H9 (cell line): ENCODE measurements at regions not wholly inside any gene's neighbourhood (a gene's known extent, or its start where the extent isn't known, plus 50 kb on each side); places are given as distances from the start of the nearest gene placed in this dataset.

ENCODE experiments used
- DNase-seq: peaks from one replicate; pipeline ENCODE4 v3.0.0-alpha.2; 2017
- H2AFZ ChIP-seq: one replicate; pipeline ENCODE4 v1.6.1; 2013; ENCODE audit warnings: mild to moderate bottlenecking, low read length, control low read depth, moderate library complexity
- H2AK5ac ChIP-seq: 2 replicates; pipeline ENCODE4 v1.6.1; 2013; ENCODE audit warnings: low read length, control low read depth, mixed read lengths; ENCODE audit not compliant: insufficient read length
- H2BK120ac ChIP-seq: one replicate; pipeline ENCODE4 v1.6.1; 2013; ENCODE audit warnings: low read depth, mild to moderate bottlenecking, low read length, control low read depth, inconsistent platforms; ENCODE audit not compliant: poor library complexity, severe bottlenecking
- H2BK12ac ChIP-seq: 2 replicates; pipeline ENCODE4 v1.6.1; 2013; ENCODE audit warnings: low read length, control low read depth, mixed read lengths, low read depth; ENCODE audit not compliant: insufficient read length
- H2BK15ac ChIP-seq: 2 replicates; pipeline ENCODE4 v1.6.1; 2013; ENCODE audit warnings: low read depth, low read length, control low read depth
- H2BK20ac ChIP-seq: one replicate; pipeline ENCODE4 v1.6.1; 2013; ENCODE audit warnings: low read depth, mild to moderate bottlenecking, low read length, control low read depth, inconsistent platforms; ENCODE audit not compliant: poor library complexity, severe bottlenecking
- H2BK5ac ChIP-seq: 2 replicates; pipeline ENCODE4 v1.6.1; 2013; ENCODE audit warnings: low read length, control low read depth, mixed read lengths; ENCODE audit not compliant: insufficient read length
- H3K14ac ChIP-seq: 2 replicates; pipeline ENCODE4 v1.6.1; 2013; ENCODE audit warnings: low read length, control low read depth; ENCODE audit not compliant: insufficient read depth
- H3K18ac ChIP-seq: 2 replicates; pipeline ENCODE4 v1.6.1; 2013; ENCODE audit warnings: low read depth, mild to moderate bottlenecking, mixed read lengths, low read length, control low read depth; ENCODE audit not compliant: insufficient read length
- H3K23ac ChIP-seq: 2 replicates; pipeline ENCODE4 v1.6.1; 2013; ENCODE audit warnings: low read length, control low read depth, mixed read lengths, low read depth; ENCODE audit not compliant: insufficient read length
- H3K23me2 ChIP-seq: 2 replicates; pipeline ENCODE4 v1.6.1; 2013; ENCODE audit warnings: low read depth, mild to moderate bottlenecking, mixed read lengths, low read length, control low read depth; ENCODE audit not compliant: insufficient read length, poor library complexity, severe bottlenecking
- H3K27ac ChIP-seq: 2 replicates; pipeline ENCODE4 v1.5.1; 2013; ENCODE audit warnings: low read length, control low read depth, mixed read lengths, low read depth; ENCODE audit not compliant: insufficient read length
- H3K27me3 ChIP-seq: 2 replicates; pipeline ENCODE4 v1.6.1; 2013; ENCODE audit warnings: low read length, control low read depth, inconsistent platforms; ENCODE audit not compliant: insufficient read depth
- H3K4ac ChIP-seq: 2 replicates; pipeline ENCODE4 v1.6.1; 2013; ENCODE audit warnings: low read depth, mild to moderate bottlenecking, control low read depth, inconsistent platforms, low read length, moderate library complexity
- H3K4me1 ChIP-seq: 2 replicates; pipeline ENCODE4 v1.6.1; 2013; ENCODE audit warnings: low read length, control low read depth, inconsistent platforms; ENCODE audit not compliant: insufficient read depth
- H3K4me2 ChIP-seq: 2 replicates; pipeline ENCODE4 v1.6.1; 2013; ENCODE audit warnings: low read length, control low read depth, mixed read lengths; ENCODE audit not compliant: insufficient read length, insufficient read depth
- H3K56ac ChIP-seq: 2 replicates; pipeline ENCODE4 v1.6.1; 2013; ENCODE audit warnings: low read depth, mild to moderate bottlenecking, mixed read lengths, low read length, control low read depth; ENCODE audit not compliant: insufficient read length
- H3K79me1 ChIP-seq: 2 replicates; pipeline ENCODE4 v1.6.1; 2013; ENCODE audit warnings: low read depth, mild to moderate bottlenecking, moderate library complexity, low read length, control low read depth, inconsistent platforms; ENCODE audit not compliant: insufficient read depth, poor library complexity, severe bottlenecking
- H3K79me2 ChIP-seq: 2 replicates; pipeline ENCODE4 v1.6.1; 2013; ENCODE audit warnings: low read length, control low read depth, inconsistent platforms; ENCODE audit not compliant: insufficient read depth
- H3K9ac ChIP-seq: 2 replicates; pipeline ENCODE4 v1.6.1; 2013; ENCODE audit warnings: low read length, control low read depth, mixed read lengths; ENCODE audit not compliant: insufficient read length; ENCODE audit errors: extremely low read depth
- H3K9me3 ChIP-seq: one replicate; pipeline ENCODE4 v1.6.1; 2013; ENCODE audit warnings: low read depth, low read length, inconsistent platforms; ENCODE audit not compliant: control insufficient read depth
- H3T11ph ChIP-seq: one replicate; pipeline ENCODE4 v1.6.1; 2013; ENCODE audit warnings: mild to moderate bottlenecking, low read length, control low read depth, inconsistent platforms
- H4K20me1 ChIP-seq: one replicate; pipeline ENCODE4 v1.6.1; 2013; ENCODE audit not compliant: control insufficient read depth, insufficient read length, insufficient read depth
- H4K5ac ChIP-seq: 2 replicates; pipeline ENCODE4 v1.6.1; 2013; ENCODE audit warnings: low read depth, mild to moderate bottlenecking, mixed read lengths, low read length, control low read depth; ENCODE audit not compliant: insufficient read length
- H4K8ac ChIP-seq: replicated peaks from 2 replicates; pipeline ENCODE4 v1.6.1; 2013; ENCODE audit warnings: low read length, control low read depth, mixed read lengths, low read depth; ENCODE audit not compliant: insufficient read length
- H4K91ac ChIP-seq: 2 replicates; pipeline ENCODE4 v1.6.1; 2013; ENCODE audit warnings: low read depth, mild to moderate bottlenecking, moderate library complexity, mixed read lengths, low read length, control low read depth; ENCODE audit not compliant: insufficient read length
- H3K27ac Mint-ChIP-seq, 3 experiments: 2 replicates in 2 of 3; 3 replicates in 1 of 3; pipeline ENCODE4 v1.8.0; 2020 to 2021; ENCODE audit warnings: mixed read lengths in 3 of 3, mild to moderate bottlenecking in 1 of 3, moderate library complexity in 1 of 3
- H3K27me3 Mint-ChIP-seq: 2 replicates; pipeline ENCODE4 v1.8.0; 2021; ENCODE audit warnings: low read depth, mild to moderate bottlenecking, moderate library complexity, mixed read lengths
- H3K36me3 Mint-ChIP-seq, 3 experiments: 2 replicates in 2 of 3; 3 replicates in 1 of 3; pipeline ENCODE4 v1.8.0; 2020 to 2021; ENCODE audit warnings: low read depth in 3 of 3, mixed read lengths in 3 of 3; ENCODE audit not compliant: insufficient read depth in 1 of 3
- H3K4me1 Mint-ChIP-seq, 2 experiments: 2 replicates each; pipeline ENCODE4 v1.8.0; 2020; ENCODE audit warnings: mixed read lengths in 2 of 2
- H3K4me3 Mint-ChIP-seq, 2 experiments: 2 replicates in 1 of 2; 3 replicates in 1 of 2; pipeline ENCODE4 v1.8.0; 2020 to 2021; ENCODE audit warnings: mild to moderate bottlenecking in 2 of 2, mixed read lengths in 2 of 2, moderate library complexity in 1 of 2
- H3K9me3 Mint-ChIP-seq, 2 experiments: 2 replicates in 1 of 2; 3 replicates in 1 of 2; pipeline ENCODE4 v1.8.0; 2020; ENCODE audit warnings: mild to moderate bottlenecking in 2 of 2, mixed read lengths in 2 of 2, moderate library complexity in 1 of 2
- CTCF ChIP-seq: fragments of 200-600 bp; sonication (generic); conservative IDR thresholded peaks from 3 replicates; pipeline ENCODE4 v1.8.0; 2021; ENCODE audit warnings: antibody characterized with exemption, mild to moderate bottlenecking
- WGBS: extraction: QIAGEN DNeasy Blood & Tissue Kit; methylation state at CpG from one replicate; pipeline ENCODE4 v1.1.7; 2013; ENCODE audit warnings: missing lambda C conversion rate, low lambda C conversion rate, mixed read lengths; ENCODE audit not compliant: insufficient read length; ENCODE audit errors: extremely low coverage; 5-methylcytosine and 5-hydroxymethylcytosine counted together

- Histone ChIP-seq H3K9ac (no peak overlapping the region), H3K56ac (no peak overlapping the region), H2AK5ac (no peak overlapping the region), H3K23ac (no peak overlapping the region), H4K20me1 (no peaks in the 10 kb centered on the region), H3K18ac (no peak overlapping the region), H2BK5ac (no peak overlapping the region), H3T11ph (no peak overlapping the region), H3K79me1 (no peaks in the 10 kb centered on the region), H2BK12ac (no peak overlapping the region), H2AFZ (no peak overlapping the region), H3K79me2 (no peaks in the 10 kb centered on the region), H3K23me2 (no peaks in the 10 kb centered on the region), H4K8ac (no peak overlapping the region), H3K4me1 (peaks cover 1% of the 10 kb centered on the region; the same call in 1 of the 2 replicates), H3K27ac (no peak overlapping the region), H3K4ac (no peak overlapping the region), H3K14ac (no peak overlapping the region; the same call in 1 of the 2 replicates), H3K27me3 (no peaks in the 10 kb centered on the region), H2BK120ac (no peak overlapping the region), H2BK15ac (no peak overlapping the region), H4K91ac (no peak overlapping the region), H3K9me3 (no peaks in the 10 kb centered on the region), H4K5ac (no peak overlapping the region), H2BK20ac (no peak overlapping the region), H3K4me2 (no peak overlapping the region)
- Mint-ChIP-seq H3K9me3 (no peaks in the 10 kb centered on the region), H3K4me3 (no peak overlapping the region), H3K4me1 (peaks cover 12 to 14% of the 10 kb centered on the region in 2 experiments), H3K36me3 (no peaks in the 10 kb centered on the region), H3K27me3 (no peaks in the 10 kb centered on the region), H3K27ac (no peak overlapping the region)
- no peak for DNase-seq
- TF ChIP-seq CTCF = no peak
- WGBS = no CpG with 5 or more reads among the region's 5 CpGs
Measured at GRCh38 chr5:168224085-168224484, 67.4 kb upstream of the WWC1 start.
